Hepatocyte (in vitro differentiated cells): ENCODE measurements at regions not wholly inside any gene's neighbourhood (a gene's known extent, or its start where the extent isn't known, plus 50 kb on each side); places are given as distances from the start of the nearest gene placed in this dataset.

Source experiments
- CTCF ChIP-seq: fragments of 200-600 bp; sonication (generic); IDR thresholded peaks from 2 replicates; pipeline ENCODE4 v1.5.1; 2016; ENCODE audit warnings: antibody characterized with exemption, mild to moderate bottlenecking; ENCODE audit not compliant: poor library complexity
- EZH2phosphoT487 ChIP-seq: fragments of 200-600 bp; sonication (generic); IDR thresholded peaks from one replicate; pipeline ENCODE4 v1.6.1; 2018; ENCODE audit warnings: antibody characterized with exemption, mild to moderate bottlenecking, low read depth, moderate library complexity; ENCODE audit not compliant: unreplicated experiment, severe bottlenecking

GRCh38 chr3:28575746-28576613, 227.4 kb upstream of the AZI2 start:
- no peak for TF ChIP-seq CTCF
- TF ChIP-seq EZH2phosphoT487, result peak; percentile 22
